C4-2B (cell line): ENCODE measurements at regions not wholly inside any gene's neighbourhood (a gene's known extent, or its start where the extent isn't known, plus 50 kb on each side); places are given as distances from the start of the nearest gene placed in this dataset.

Experiments
- CTCF ChIP-seq: fragments of 450-650 bp; conservative IDR thresholded peaks from 2 replicates; pipeline ENCODE4 v1.5.1; 2017; ENCODE audit warnings: mild to moderate bottlenecking
- ZFX ChIP-seq: fragments of 450-650 bp; IDR thresholded peaks from 2 replicates; pipeline ENCODE4 v1.6.1; 2017

GRCh38 chr6:104540743-104541142 lies 319.0 kb downstream of the HACE1 start:
- TF ChIP-seq CTCF (no peak), ZFX (no peak)
